SK-N-SH (cell line): ENCODE measurements at regions not wholly inside any gene's neighbourhood (a gene's known extent, or its start where the extent isn't known, plus 50 kb on each side); places are given as distances from the start of the nearest gene placed in this dataset.

Experiments used
- CTCF ChIA-PET: fragments of 300-600, 350-600 bp; formaldehyde crosslinking; extraction: SDS; loops from one replicate; lab custom pipeline; 2021; lab: Yijun Ruan, JAX
- POLR2A ChIA-PET: fragments of 350-600 bp; sonication (Branson Sonifier 250); formaldehyde crosslinking; extraction: SDS; loops from one replicate; lab custom pipeline; 2020; ENCODE audit warnings: antibody characterized with exemption, inconsistent platforms; lab: Yijun Ruan, JAX
- DNase-seq: peaks from one replicate; pipeline ENCODE4 v3.0.0; 2012
- H2AFZ ChIP-seq: fragments of 200-600 bp; sonication (generic); 2 replicates; pipeline ENCODE4 v1.8.1; 2016; ENCODE audit warnings: antibody characterized with exemption, mild to moderate bottlenecking, low read depth
- H3F3A ChIP-seq: fragments of 200-600 bp; sonication (generic); replicated peaks from 2 replicates; pipeline ENCODE3; 2016; ENCODE audit warnings: antibody characterized with exemption, mild to moderate bottlenecking; ENCODE audit not compliant: insufficient read depth
- H3K27ac ChIP-seq, 2 experiments: fragments of 200-500 bp in 1 of 2; fragments of 200-600 bp in 1 of 2; sonication (Bioruptor generic) in 1 of 2; sonication (generic), shearing (Covaris generic) in 1 of 2; 2 replicates each; pipeline versions ENCODE4 v1.5.1 to v1.6.1; 2014 to 2016; ENCODE audit warnings: low read depth in 2 of 2, inconsistent platforms in 1 of 2, low read length in 1 of 2, mild to moderate bottlenecking in 1 of 2, mixed read lengths in 1 of 2
- H3K27me3 ChIP-seq: fragments of 200-600 bp; sonication (generic), shearing (Covaris generic); 2 replicates; pipeline ENCODE4 v1.6.1; 2016; ENCODE audit warnings: mixed run types; ENCODE audit not compliant: insufficient read depth
- H3K36me3 ChIP-seq, 2 experiments: fragments of 200-500 bp in 1 of 2; fragments of 200-600 bp in 1 of 2; sonication (Bioruptor generic) in 1 of 2; sonication (generic) in 1 of 2; replicated peaks in 1 of 2; 2 replicates each; pipeline versions ENCODE3 to v1.5.1; 2014 to 2016; ENCODE audit warnings: low read length in 1 of 2, mild to moderate bottlenecking in 1 of 2; ENCODE audit not compliant: insufficient read depth in 2 of 2, control insufficient read depth in 1 of 2
- H3K4me1 ChIP-seq, 2 experiments: fragments of 200-500 bp in 1 of 2; fragments of 200-600 bp in 1 of 2; sonication (Bioruptor generic) in 1 of 2; sonication (generic), shearing (Covaris generic) in 1 of 2; 2 replicates each; pipeline versions ENCODE4 v1.5.1 to v1.6.1; 2014 to 2016; ENCODE audit warnings: low read depth in 1 of 2, low read length in 1 of 2, mixed run types in 1 of 2; ENCODE audit not compliant: insufficient read depth in 2 of 2, control insufficient read depth in 1 of 2
- H3K4me2 ChIP-seq: fragments of 200-600 bp; sonication (generic), shearing (Covaris generic); 2 replicates; pipeline ENCODE4 v1.6.1; 2017; ENCODE audit warnings: mixed run types
- H3K4me3 ChIP-seq, 2 experiments: fragments of 200-500 bp in 1 of 2; fragments of 200-600 bp in 1 of 2; sonication (Bioruptor generic) in 1 of 2; sonication (generic), shearing (Covaris generic) in 1 of 2; 2 replicates each; pipeline versions ENCODE4 v1.5.1 to v1.8.1; 2014 to 2016; ENCODE audit warnings: low read depth in 2 of 2, inconsistent platforms in 1 of 2, low read length in 1 of 2, mild to moderate bottlenecking in 1 of 2, mixed read lengths in 1 of 2, moderate library complexity in 1 of 2
- H3K79me2 ChIP-seq: fragments of 200-600 bp; sonication (generic); 2 replicates; pipeline ENCODE4 v1.8.1; 2017; ENCODE audit warnings: mild to moderate bottlenecking; ENCODE audit not compliant: insufficient read depth
- H3K9ac ChIP-seq: fragments of 200-600 bp; sonication (generic); 2 replicates; pipeline ENCODE4 v1.6.1; 2017; ENCODE audit warnings: mixed run types
- H3K9me2 ChIP-seq: fragments of 200-600 bp; sonication (generic); 2 replicates; pipeline ENCODE4 v1.6.1; 2017; ENCODE audit warnings: mixed run types
- H3K9me3 ChIP-seq: fragments of 200-600 bp; sonication (generic); 2 replicates; pipeline ENCODE4 v1.6.1; 2017; ENCODE audit warnings: mixed run types, mild to moderate bottlenecking, moderate library complexity
- H4K20me1 ChIP-seq: fragments of 200-600 bp; sonication (generic); 2 replicates; pipeline ENCODE4 v1.6.1; 2017; ENCODE audit warnings: mild to moderate bottlenecking, mixed run types; ENCODE audit not compliant: insufficient read depth
- ELF1 ChIP-seq: IDR thresholded peaks from 2 replicates; pipeline ENCODE4 v1.4.0; 2012
- EP300 ChIP-seq, 2 experiments: IDR thresholded peaks; 2 replicates each; pipeline versions ENCODE4 v1.4.0 to v1.6.1; 2012; ENCODE audit warnings: borderline replicate concordance in 1 of 2, low read depth in 1 of 2, low read length in 1 of 2
- EZH2phosphoT487 ChIP-seq: fragments of 200-600 bp; sonication (generic); IDR thresholded peaks from 2 replicates; pipeline ENCODE4 v1.6.1; 2017; ENCODE audit warnings: low read depth, mixed run types, mild to moderate bottlenecking, antibody characterized with exemption, moderate library complexity, borderline replicate concordance
- FOSL2 ChIP-seq: IDR thresholded peaks from 2 replicates; pipeline ENCODE4 v1.4.0; 2012; ENCODE audit warnings: low read depth, mild to moderate bottlenecking, moderate library complexity, borderline replicate concordance
- FOXM1 ChIP-seq: IDR thresholded peaks from 2 replicates; pipeline ENCODE4 v1.4.0; 2012; ENCODE audit warnings: low read depth, mild to moderate bottlenecking
- GATA2 ChIP-seq: sonication (generic); formaldehyde crosslinking; IDR thresholded peaks from 2 replicates; pipeline ENCODE4 v1.5.0; 2020; ENCODE audit warnings: mild to moderate bottlenecking, missing genetic modification reagents
- IRF3 ChIP-seq: fragments of 150-350 bp; IDR thresholded peaks from 2 replicates; pipeline ENCODE4 v1.6.1; 2016; ENCODE audit warnings: mild to moderate bottlenecking, low read depth, low read length
- JUND ChIP-seq: IDR thresholded peaks from 2 replicates; pipeline ENCODE4 v1.4.0; 2012
- MAX ChIP-seq: IDR thresholded peaks from 2 replicates; pipeline ENCODE4 v1.4.0; 2012; ENCODE audit warnings: low read depth
- NFIC ChIP-seq: IDR thresholded peaks from 2 replicates; pipeline ENCODE4 v1.4.0; 2012; ENCODE audit warnings: borderline replicate concordance
- POLR2AphosphoS5 ChIP-seq: IDR thresholded peaks from 2 replicates; pipeline ENCODE4 v1.6.1; 2012; ENCODE audit warnings: low read depth, low read length
- RXRA ChIP-seq: IDR thresholded peaks from 2 replicates; pipeline ENCODE4 v1.4.0; 2012; ENCODE audit warnings: low read depth, mild to moderate bottlenecking, borderline replicate concordance
- SIN3A ChIP-seq: IDR thresholded peaks from 2 replicates; pipeline ENCODE4 v1.6.1; 2012; ENCODE audit warnings: low read depth, mild to moderate bottlenecking, low read length, moderate library complexity, borderline replicate concordance
- SMC3 ChIP-seq: IDR thresholded peaks from 2 replicates; pipeline ENCODE4 v1.6.1; 2012; ENCODE audit warnings: low read depth, low read length, improper control_type of control experiment
- TCF12 ChIP-seq: IDR thresholded peaks from 2 replicates; pipeline ENCODE4 v1.4.0; 2012
- USF2 ChIP-seq: fragments of 150-350 bp; IDR thresholded peaks from 2 replicates; pipeline ENCODE4 v1.6.1; 2017; ENCODE audit warnings: antibody characterized with exemption, low read length, low read depth, borderline replicate concordance
- YY1 ChIP-seq: IDR thresholded peaks from 2 replicates; pipeline ENCODE4 v1.4.0; 2012; ENCODE audit warnings: low read depth, mild to moderate bottlenecking
- WGBS: methylation state at CpG from one replicate; pipeline ENCODE4 v1.1.6; 2017; ENCODE audit warnings: low lambda C conversion rate; 5-methylcytosine and 5-hydroxymethylcytosine counted together
- TF ChIP-seq, protein P1 (sequence below): IDR thresholded peaks from 2 replicates; pipeline ENCODE4; 2012
- TF ChIP-seq, protein P2 (sequence below): IDR thresholded peaks from 2 replicates; pipeline ENCODE4 v1.4.0; 2012; ENCODE audit warnings: low read depth, borderline replicate concordance
- TF ChIP-seq, protein P3 (sequence below): IDR thresholded peaks from 2 replicates; pipeline ENCODE4 v1.6.1; 2012; ENCODE audit warnings: mild to moderate bottlenecking, low read depth, low read length, moderate library complexity

DNA sequence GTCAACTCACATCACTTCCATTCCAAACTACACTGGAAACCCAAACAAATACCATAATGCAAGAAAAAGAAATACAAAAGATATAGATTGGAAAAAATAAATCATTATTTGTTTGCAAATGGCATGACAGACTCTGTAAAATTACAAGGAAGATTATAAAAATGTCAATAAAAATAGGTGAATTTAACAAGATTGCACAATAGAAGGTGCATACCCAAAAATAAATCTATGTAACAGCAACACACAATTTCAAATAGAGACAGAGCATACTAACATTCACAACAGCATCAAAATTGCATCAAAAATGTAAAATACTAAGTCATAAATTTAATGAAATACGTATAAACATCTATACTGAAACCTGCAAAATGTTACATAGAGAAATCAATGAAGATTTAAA is 1140.0 kb upstream of the GJE1 start:
- Histone ChIP-seq H3K4me2 (no peak overlapping the region), H4K20me1 (no peaks in the 10 kb centered on the region)
- no peak for TF ChIP-seq EP300 (IDR thresholded peaks at IDR 0.05; ENCODE audit: borderline replicate concordance in 1 of 2, low read depth in 1 of 2, low read length in 1 of 2)
- TF ChIP-seq POLR2AphosphoS5: no peak
- no peak for TF ChIP-seq NFIC
- no peak for TF ChIP-seq TCF12
- no peak for TF ChIP-seq RXRA
- TF ChIP-seq JUND: no peak
- TF ChIP-seq, protein P1, sequence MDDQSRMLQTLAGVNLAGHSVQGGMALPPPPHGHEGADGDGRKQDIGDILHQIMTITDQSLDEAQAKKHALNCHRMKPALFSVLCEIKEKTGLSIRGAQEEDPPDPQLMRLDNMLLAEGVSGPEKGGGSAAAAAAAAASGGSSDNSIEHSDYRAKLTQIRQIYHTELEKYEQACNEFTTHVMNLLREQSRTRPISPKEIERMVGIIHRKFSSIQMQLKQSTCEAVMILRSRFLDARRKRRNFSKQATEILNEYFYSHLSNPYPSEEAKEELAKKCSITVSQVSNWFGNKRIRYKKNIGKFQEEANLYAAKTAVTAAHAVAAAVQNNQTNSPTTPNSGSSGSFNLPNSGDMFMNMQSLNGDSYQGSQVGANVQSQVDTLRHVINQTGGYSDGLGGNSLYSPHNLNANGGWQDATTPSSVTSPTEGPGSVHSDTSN: no peak
- TF ChIP-seq USF2: no peak
- TF ChIP-seq, protein P2, sequence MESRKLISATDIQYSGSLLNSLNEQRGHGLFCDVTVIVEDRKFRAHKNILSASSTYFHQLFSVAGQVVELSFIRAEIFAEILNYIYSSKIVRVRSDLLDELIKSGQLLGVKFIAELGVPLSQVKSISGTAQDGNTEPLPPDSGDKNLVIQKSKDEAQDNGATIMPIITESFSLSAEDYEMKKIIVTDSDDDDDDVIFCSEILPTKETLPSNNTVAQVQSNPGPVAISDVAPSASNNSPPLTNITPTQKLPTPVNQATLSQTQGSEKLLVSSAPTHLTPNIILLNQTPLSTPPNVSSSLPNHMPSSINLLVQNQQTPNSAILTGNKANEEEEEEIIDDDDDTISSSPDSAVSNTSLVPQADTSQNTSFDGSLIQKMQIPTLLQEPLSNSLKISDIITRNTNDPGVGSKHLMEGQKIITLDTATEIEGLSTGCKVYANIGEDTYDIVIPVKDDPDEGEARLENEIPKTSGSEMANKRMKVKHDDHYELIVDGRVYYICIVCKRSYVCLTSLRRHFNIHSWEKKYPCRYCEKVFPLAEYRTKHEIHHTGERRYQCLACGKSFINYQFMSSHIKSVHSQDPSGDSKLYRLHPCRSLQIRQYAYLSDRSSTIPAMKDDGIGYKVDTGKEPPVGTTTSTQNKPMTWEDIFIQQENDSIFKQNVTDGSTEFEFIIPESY: no peak
- no peak for TF ChIP-seq EZH2phosphoT487
- TF ChIP-seq FOXM1: no peak
- no peak for TF ChIP-seq SIN3A
- no peak for TF ChIP-seq MAX
- TF ChIP-seq SMC3: no peak
- TF ChIP-seq GATA2: no peak
- TF ChIP-seq FOSL2: no peak
- TF ChIP-seq, protein P3, sequence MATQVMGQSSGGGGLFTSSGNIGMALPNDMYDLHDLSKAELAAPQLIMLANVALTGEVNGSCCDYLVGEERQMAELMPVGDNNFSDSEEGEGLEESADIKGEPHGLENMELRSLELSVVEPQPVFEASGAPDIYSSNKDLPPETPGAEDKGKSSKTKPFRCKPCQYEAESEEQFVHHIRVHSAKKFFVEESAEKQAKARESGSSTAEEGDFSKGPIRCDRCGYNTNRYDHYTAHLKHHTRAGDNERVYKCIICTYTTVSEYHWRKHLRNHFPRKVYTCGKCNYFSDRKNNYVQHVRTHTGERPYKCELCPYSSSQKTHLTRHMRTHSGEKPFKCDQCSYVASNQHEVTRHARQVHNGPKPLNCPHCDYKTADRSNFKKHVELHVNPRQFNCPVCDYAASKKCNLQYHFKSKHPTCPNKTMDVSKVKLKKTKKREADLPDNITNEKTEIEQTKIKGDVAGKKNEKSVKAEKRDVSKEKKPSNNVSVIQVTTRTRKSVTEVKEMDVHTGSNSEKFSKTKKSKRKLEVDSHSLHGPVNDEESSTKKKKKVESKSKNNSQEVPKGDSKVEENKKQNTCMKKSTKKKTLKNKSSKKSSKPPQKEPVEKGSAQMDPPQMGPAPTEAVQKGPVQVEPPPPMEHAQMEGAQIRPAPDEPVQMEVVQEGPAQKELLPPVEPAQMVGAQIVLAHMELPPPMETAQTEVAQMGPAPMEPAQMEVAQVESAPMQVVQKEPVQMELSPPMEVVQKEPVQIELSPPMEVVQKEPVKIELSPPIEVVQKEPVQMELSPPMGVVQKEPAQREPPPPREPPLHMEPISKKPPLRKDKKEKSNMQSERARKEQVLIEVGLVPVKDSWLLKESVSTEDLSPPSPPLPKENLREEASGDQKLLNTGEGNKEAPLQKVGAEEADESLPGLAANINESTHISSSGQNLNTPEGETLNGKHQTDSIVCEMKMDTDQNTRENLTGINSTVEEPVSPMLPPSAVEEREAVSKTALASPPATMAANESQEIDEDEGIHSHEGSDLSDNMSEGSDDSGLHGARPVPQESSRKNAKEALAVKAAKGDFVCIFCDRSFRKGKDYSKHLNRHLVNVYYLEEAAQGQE: no peak
- TF ChIP-seq ELF1: no peak
- no peak for TF ChIP-seq YY1
- TF ChIP-seq IRF3: no peak

More for the DNA sequence above, 1140.0 kb upstream of the GJE1 start:
- Histone ChIP-seq H2AFZ (no peak overlapping the region), H3K27ac (no peak overlapping the region), H3K36me3 (no peaks in the 10 kb centered on the region), H3K9me2 (0 out of 2 replicates have a peak, but pooled peaks cover 7% of the 10 kb centered on the region), H3K4me1 (no peaks in the 10 kb centered on the region; a peak in 1 of 4 replicates), H3K9ac (no peak overlapping the region), H3K4me3 (no peak overlapping the region), H3F3A (no peaks in the 10 kb centered on the region), H3K27me3 (no peaks in the 10 kb centered on the region), H3K79me2 (no peaks in the 10 kb centered on the region), H3K9me3 (0 out of 2 replicates have a peak, but pooled peaks cover 6% of the 10 kb centered on the region)
- WGBS: 22% methylated on average over 1 of the region's 1 CpG
- DNase-seq: no peak
- POLR2A ChIA-PET: no interaction called here
- CTCF ChIA-PET: no interaction called here
